Prostate gland (tissue), 2 donors: ENCODE measurements at regions not wholly inside any gene's neighbourhood (a gene's known extent, or its start where the extent isn't known, plus 50 kb on each side); places are given as distances from the start of the nearest gene placed in this dataset.

Experiments
- CTCF ChIP-seq, 4 experiments: fragments of 200-600 bp in 2 of 4; fragments of 450-650 bp in 2 of 4; sonication (generic) in 2 of 4; IDR thresholded peaks; 1 replicate in 3 of 4; 2 replicates in 1 of 4; pipeline ENCODE4 v1.5.1; 2016 to 2019; ENCODE audit warnings: antibody characterized with exemption in 4 of 4, mild to moderate bottlenecking in 2 of 4, moderate library complexity in 2 of 4
- POLR2A ChIP-seq: fragments of 450-650 bp; IDR thresholded peaks from one replicate; pipeline ENCODE4 v1.6.1; 2016; ENCODE audit warnings: antibody characterized with exemption, mild to moderate bottlenecking
- POLR2AphosphoS5 ChIP-seq: sonication (generic); formaldehyde crosslinking; IDR thresholded peaks from one replicate; pipeline ENCODE4 v1.6.1; 2017; ENCODE audit warnings: antibody characterized with exemption

DNA sequence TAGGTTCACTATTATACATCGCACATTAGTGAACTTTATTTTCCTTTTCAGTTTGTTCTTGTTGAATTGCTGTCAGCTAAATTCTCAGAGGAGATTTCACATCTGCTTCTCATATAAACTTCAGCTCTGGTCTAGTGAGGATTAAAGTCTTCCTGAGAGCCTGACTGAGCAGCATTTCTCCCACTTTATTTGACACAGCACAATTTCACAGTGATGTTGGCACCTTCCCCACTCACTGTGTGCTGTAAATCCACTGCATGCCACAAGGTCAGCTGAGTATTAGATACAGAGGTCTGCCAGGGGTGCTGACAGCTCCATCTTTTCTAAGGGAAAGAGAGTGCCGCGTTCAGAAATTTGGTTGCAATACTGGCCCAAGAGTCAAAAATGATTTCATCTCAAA is 567.4 kb downstream of the PRR16 start:
- TF ChIP-seq CTCF (IDR thresholded peaks at IDR 0.05) (no peak), POLR2A (no peak), POLR2AphosphoS5 (no peak)
